GM12878 (cell line): ENCODE measurements at regions not wholly inside any gene's neighbourhood (a gene's known extent, or its start where the extent isn't known, plus 50 kb on each side); places are given as distances from the start of the nearest gene placed in this dataset.

Experiments used
- CREB1 ChIP-seq: IDR thresholded peaks from 2 replicates; pipeline ENCODE4 v1.6.1; 2012; ENCODE audit warnings: low read depth, mild to moderate bottlenecking, inconsistent platforms
- IKZF1 ChIP-seq: fragments of 450-650 bp; conservative IDR thresholded peaks from 2 replicates; pipeline ENCODE4 v1.6.1; 2017; ENCODE audit warnings: antibody characterized with exemption, mild to moderate bottlenecking
- SP1 ChIP-seq: IDR thresholded peaks from one replicate; pipeline ENCODE4 v1.6.1; 2011; ENCODE audit warnings: low read depth, low read length
- ZNF217 ChIP-seq: fragments of 450-650 bp; IDR thresholded peaks from 2 replicates; pipeline ENCODE4 v1.6.1; 2017; ENCODE audit warnings: antibody characterized with exemption, mild to moderate bottlenecking
- TF ChIP-seq, protein P1 (sequence below): fragments of 450-650 bp; IDR thresholded peaks from 2 replicates; pipeline ENCODE4 v1.6.1; 2017; ENCODE audit warnings: mild to moderate bottlenecking, low read depth, inconsistent platforms; ENCODE audit not compliant: poor library complexity, severe bottlenecking
- TF ChIP-seq, protein P2 (sequence below): IDR thresholded peaks from 2 replicates; pipeline ENCODE4 v1.6.1; 2012; ENCODE audit warnings: improper control_type of control experiment, low read depth, low read length; ENCODE audit not compliant: insufficient replicate concordance
- TF ChIP-seq, protein P3 (sequence below): IDR thresholded peaks from 2 replicates; pipeline ENCODE4 v1.6.1; 2012; ENCODE audit warnings: mild to moderate bottlenecking, low read depth, low read length

DNA sequence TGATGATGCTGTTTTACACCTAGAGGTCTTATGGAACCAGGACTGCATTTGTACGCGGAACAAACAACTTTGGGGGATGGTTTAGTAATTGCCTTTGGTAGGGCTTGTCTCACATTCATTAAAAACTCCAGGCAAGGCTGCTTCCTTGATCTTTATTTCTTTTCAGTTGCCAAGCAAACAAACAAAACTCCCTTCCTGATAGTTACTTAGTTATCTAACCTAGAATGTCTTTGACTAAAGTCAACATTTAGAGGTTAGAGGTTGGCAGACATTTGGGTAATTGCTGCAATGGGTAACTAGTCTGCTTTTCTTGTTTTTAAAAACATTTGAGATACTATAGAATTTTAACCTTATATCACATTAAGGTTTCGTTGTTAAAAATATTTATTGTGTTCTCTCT lies 500.9 kb upstream of the PTBP2 start (continued):
- TF ChIP-seq, protein P1, sequence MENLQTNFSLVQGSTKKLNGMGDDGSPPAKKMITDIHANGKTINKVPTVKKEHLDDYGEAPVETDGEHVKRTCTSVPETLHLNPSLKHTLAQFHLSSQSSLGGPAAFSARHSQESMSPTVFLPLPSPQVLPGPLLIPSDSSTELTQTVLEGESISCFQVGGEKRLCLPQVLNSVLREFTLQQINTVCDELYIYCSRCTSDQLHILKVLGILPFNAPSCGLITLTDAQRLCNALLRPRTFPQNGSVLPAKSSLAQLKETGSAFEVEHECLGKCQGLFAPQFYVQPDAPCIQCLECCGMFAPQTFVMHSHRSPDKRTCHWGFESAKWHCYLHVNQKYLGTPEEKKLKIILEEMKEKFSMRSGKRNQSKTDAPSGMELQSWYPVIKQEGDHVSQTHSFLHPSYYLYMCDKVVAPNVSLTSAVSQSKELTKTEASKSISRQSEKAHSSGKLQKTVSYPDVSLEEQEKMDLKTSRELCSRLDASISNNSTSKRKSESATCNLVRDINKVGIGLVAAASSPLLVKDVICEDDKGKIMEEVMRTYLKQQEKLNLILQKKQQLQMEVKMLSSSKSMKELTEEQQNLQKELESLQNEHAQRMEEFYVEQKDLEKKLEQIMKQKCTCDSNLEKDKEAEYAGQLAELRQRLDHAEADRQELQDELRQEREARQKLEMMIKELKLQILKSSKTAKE = no peak
- TF ChIP-seq, protein P2, sequence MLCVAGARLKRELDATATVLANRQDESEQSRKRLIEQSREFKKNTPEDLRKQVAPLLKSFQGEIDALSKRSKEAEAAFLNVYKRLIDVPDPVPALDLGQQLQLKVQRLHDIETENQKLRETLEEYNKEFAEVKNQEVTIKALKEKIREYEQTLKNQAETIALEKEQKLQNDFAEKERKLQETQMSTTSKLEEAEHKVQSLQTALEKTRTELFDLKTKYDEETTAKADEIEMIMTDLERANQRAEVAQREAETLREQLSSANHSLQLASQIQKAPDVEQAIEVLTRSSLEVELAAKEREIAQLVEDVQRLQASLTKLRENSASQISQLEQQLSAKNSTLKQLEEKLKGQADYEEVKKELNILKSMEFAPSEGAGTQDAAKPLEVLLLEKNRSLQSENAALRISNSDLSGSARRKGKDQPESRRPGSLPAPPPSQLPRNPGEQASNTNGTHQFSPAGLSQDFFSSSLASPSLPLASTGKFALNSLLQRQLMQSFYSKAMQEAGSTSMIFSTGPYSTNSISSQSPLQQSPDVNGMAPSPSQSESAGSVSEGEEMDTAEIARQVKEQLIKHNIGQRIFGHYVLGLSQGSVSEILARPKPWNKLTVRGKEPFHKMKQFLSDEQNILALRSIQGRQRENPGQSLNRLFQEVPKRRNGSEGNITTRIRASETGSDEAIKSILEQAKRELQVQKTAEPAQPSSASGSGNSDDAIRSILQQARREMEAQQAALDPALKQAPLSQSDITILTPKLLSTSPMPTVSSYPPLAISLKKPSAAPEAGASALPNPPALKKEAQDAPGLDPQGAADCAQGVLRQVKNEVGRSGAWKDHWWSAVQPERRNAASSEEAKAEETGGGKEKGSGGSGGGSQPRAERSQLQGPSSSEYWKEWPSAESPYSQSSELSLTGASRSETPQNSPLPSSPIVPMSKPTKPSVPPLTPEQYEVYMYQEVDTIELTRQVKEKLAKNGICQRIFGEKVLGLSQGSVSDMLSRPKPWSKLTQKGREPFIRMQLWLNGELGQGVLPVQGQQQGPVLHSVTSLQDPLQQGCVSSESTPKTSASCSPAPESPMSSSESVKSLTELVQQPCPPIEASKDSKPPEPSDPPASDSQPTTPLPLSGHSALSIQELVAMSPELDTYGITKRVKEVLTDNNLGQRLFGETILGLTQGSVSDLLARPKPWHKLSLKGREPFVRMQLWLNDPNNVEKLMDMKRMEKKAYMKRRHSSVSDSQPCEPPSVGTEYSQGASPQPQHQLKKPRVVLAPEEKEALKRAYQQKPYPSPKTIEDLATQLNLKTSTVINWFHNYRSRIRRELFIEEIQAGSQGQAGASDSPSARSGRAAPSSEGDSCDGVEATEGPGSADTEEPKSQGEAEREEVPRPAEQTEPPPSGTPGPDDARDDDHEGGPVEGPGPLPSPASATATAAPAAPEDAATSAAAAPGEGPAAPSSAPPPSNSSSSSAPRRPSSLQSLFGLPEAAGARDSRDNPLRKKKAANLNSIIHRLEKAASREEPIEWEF = no peak
- no peak for TF ChIP-seq CREB1
- TF ChIP-seq, protein P3, sequence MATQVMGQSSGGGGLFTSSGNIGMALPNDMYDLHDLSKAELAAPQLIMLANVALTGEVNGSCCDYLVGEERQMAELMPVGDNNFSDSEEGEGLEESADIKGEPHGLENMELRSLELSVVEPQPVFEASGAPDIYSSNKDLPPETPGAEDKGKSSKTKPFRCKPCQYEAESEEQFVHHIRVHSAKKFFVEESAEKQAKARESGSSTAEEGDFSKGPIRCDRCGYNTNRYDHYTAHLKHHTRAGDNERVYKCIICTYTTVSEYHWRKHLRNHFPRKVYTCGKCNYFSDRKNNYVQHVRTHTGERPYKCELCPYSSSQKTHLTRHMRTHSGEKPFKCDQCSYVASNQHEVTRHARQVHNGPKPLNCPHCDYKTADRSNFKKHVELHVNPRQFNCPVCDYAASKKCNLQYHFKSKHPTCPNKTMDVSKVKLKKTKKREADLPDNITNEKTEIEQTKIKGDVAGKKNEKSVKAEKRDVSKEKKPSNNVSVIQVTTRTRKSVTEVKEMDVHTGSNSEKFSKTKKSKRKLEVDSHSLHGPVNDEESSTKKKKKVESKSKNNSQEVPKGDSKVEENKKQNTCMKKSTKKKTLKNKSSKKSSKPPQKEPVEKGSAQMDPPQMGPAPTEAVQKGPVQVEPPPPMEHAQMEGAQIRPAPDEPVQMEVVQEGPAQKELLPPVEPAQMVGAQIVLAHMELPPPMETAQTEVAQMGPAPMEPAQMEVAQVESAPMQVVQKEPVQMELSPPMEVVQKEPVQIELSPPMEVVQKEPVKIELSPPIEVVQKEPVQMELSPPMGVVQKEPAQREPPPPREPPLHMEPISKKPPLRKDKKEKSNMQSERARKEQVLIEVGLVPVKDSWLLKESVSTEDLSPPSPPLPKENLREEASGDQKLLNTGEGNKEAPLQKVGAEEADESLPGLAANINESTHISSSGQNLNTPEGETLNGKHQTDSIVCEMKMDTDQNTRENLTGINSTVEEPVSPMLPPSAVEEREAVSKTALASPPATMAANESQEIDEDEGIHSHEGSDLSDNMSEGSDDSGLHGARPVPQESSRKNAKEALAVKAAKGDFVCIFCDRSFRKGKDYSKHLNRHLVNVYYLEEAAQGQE = no peak
- no peak for TF ChIP-seq ZNF217
- TF ChIP-seq SP1 = no peak
- TF ChIP-seq IKZF1 = no peak
- TF ChIP-seq, all 136 proteins: peak for 0
